H9 (cell line): ENCODE measurements at regions not wholly inside any gene's neighbourhood (a gene's known extent, or its start where the extent isn't known, plus 50 kb on each side); places are given as distances from the start of the nearest gene placed in this dataset.

ENCODE experiments used
- DNase-seq: peaks from one replicate; pipeline ENCODE4 v3.0.0-alpha.2; 2017
- H2AFZ ChIP-seq: one replicate; pipeline ENCODE4 v1.6.1; 2013; ENCODE audit warnings: mild to moderate bottlenecking, low read length, control low read depth, moderate library complexity
- H2AK5ac ChIP-seq: 2 replicates; pipeline ENCODE4 v1.6.1; 2013; ENCODE audit warnings: low read length, control low read depth, mixed read lengths; ENCODE audit not compliant: insufficient read length
- H2BK120ac ChIP-seq: one replicate; pipeline ENCODE4 v1.6.1; 2013; ENCODE audit warnings: low read depth, mild to moderate bottlenecking, low read length, control low read depth, inconsistent platforms; ENCODE audit not compliant: poor library complexity, severe bottlenecking
- H2BK12ac ChIP-seq: 2 replicates; pipeline ENCODE4 v1.6.1; 2013; ENCODE audit warnings: low read length, control low read depth, mixed read lengths, low read depth; ENCODE audit not compliant: insufficient read length
- H2BK15ac ChIP-seq: 2 replicates; pipeline ENCODE4 v1.6.1; 2013; ENCODE audit warnings: low read depth, low read length, control low read depth
- H2BK20ac ChIP-seq: one replicate; pipeline ENCODE4 v1.6.1; 2013; ENCODE audit warnings: low read depth, mild to moderate bottlenecking, low read length, control low read depth, inconsistent platforms; ENCODE audit not compliant: poor library complexity, severe bottlenecking
- H2BK5ac ChIP-seq: 2 replicates; pipeline ENCODE4 v1.6.1; 2013; ENCODE audit warnings: low read length, control low read depth, mixed read lengths; ENCODE audit not compliant: insufficient read length
- H3K14ac ChIP-seq: 2 replicates; pipeline ENCODE4 v1.6.1; 2013; ENCODE audit warnings: low read length, control low read depth; ENCODE audit not compliant: insufficient read depth
- H3K18ac ChIP-seq: 2 replicates; pipeline ENCODE4 v1.6.1; 2013; ENCODE audit warnings: low read depth, mild to moderate bottlenecking, mixed read lengths, low read length, control low read depth; ENCODE audit not compliant: insufficient read length
- H3K23ac ChIP-seq: 2 replicates; pipeline ENCODE4 v1.6.1; 2013; ENCODE audit warnings: low read length, control low read depth, mixed read lengths, low read depth; ENCODE audit not compliant: insufficient read length
- H3K23me2 ChIP-seq: 2 replicates; pipeline ENCODE4 v1.6.1; 2013; ENCODE audit warnings: low read depth, mild to moderate bottlenecking, mixed read lengths, low read length, control low read depth; ENCODE audit not compliant: insufficient read length, poor library complexity, severe bottlenecking
- H3K27ac ChIP-seq: 2 replicates; pipeline ENCODE4 v1.5.1; 2013; ENCODE audit warnings: low read length, control low read depth, mixed read lengths, low read depth; ENCODE audit not compliant: insufficient read length
- H3K27me3 ChIP-seq: 2 replicates; pipeline ENCODE4 v1.6.1; 2013; ENCODE audit warnings: low read length, control low read depth, inconsistent platforms; ENCODE audit not compliant: insufficient read depth
- H3K4ac ChIP-seq: 2 replicates; pipeline ENCODE4 v1.6.1; 2013; ENCODE audit warnings: low read depth, mild to moderate bottlenecking, control low read depth, inconsistent platforms, low read length, moderate library complexity
- H3K4me1 ChIP-seq: 2 replicates; pipeline ENCODE4 v1.6.1; 2013; ENCODE audit warnings: low read length, control low read depth, inconsistent platforms; ENCODE audit not compliant: insufficient read depth
- H3K4me2 ChIP-seq: 2 replicates; pipeline ENCODE4 v1.6.1; 2013; ENCODE audit warnings: low read length, control low read depth, mixed read lengths; ENCODE audit not compliant: insufficient read length, insufficient read depth
- H3K56ac ChIP-seq: 2 replicates; pipeline ENCODE4 v1.6.1; 2013; ENCODE audit warnings: low read depth, mild to moderate bottlenecking, mixed read lengths, low read length, control low read depth; ENCODE audit not compliant: insufficient read length
- H3K79me1 ChIP-seq: 2 replicates; pipeline ENCODE4 v1.6.1; 2013; ENCODE audit warnings: low read depth, mild to moderate bottlenecking, moderate library complexity, low read length, control low read depth, inconsistent platforms; ENCODE audit not compliant: insufficient read depth, poor library complexity, severe bottlenecking
- H3K79me2 ChIP-seq: 2 replicates; pipeline ENCODE4 v1.6.1; 2013; ENCODE audit warnings: low read length, control low read depth, inconsistent platforms; ENCODE audit not compliant: insufficient read depth
- H3K9ac ChIP-seq: 2 replicates; pipeline ENCODE4 v1.6.1; 2013; ENCODE audit warnings: low read length, control low read depth, mixed read lengths; ENCODE audit not compliant: insufficient read length; ENCODE audit errors: extremely low read depth
- H3K9me3 ChIP-seq: one replicate; pipeline ENCODE4 v1.6.1; 2013; ENCODE audit warnings: low read depth, low read length, inconsistent platforms; ENCODE audit not compliant: control insufficient read depth
- H3T11ph ChIP-seq: one replicate; pipeline ENCODE4 v1.6.1; 2013; ENCODE audit warnings: mild to moderate bottlenecking, low read length, control low read depth, inconsistent platforms
- H4K20me1 ChIP-seq: one replicate; pipeline ENCODE4 v1.6.1; 2013; ENCODE audit not compliant: control insufficient read depth, insufficient read length, insufficient read depth
- H4K5ac ChIP-seq: 2 replicates; pipeline ENCODE4 v1.6.1; 2013; ENCODE audit warnings: low read depth, mild to moderate bottlenecking, mixed read lengths, low read length, control low read depth; ENCODE audit not compliant: insufficient read length
- H4K8ac ChIP-seq: replicated peaks from 2 replicates; pipeline ENCODE4 v1.6.1; 2013; ENCODE audit warnings: low read length, control low read depth, mixed read lengths, low read depth; ENCODE audit not compliant: insufficient read length
- H4K91ac ChIP-seq: 2 replicates; pipeline ENCODE4 v1.6.1; 2013; ENCODE audit warnings: low read depth, mild to moderate bottlenecking, moderate library complexity, mixed read lengths, low read length, control low read depth; ENCODE audit not compliant: insufficient read length
- H3K27ac Mint-ChIP-seq, 3 experiments: 2 replicates in 2 of 3; 3 replicates in 1 of 3; pipeline ENCODE4 v1.8.0; 2020 to 2021; ENCODE audit warnings: mixed read lengths in 3 of 3, mild to moderate bottlenecking in 1 of 3, moderate library complexity in 1 of 3
- H3K27me3 Mint-ChIP-seq: 2 replicates; pipeline ENCODE4 v1.8.0; 2021; ENCODE audit warnings: low read depth, mild to moderate bottlenecking, moderate library complexity, mixed read lengths
- H3K36me3 Mint-ChIP-seq, 3 experiments: 2 replicates in 2 of 3; 3 replicates in 1 of 3; pipeline ENCODE4 v1.8.0; 2020 to 2021; ENCODE audit warnings: low read depth in 3 of 3, mixed read lengths in 3 of 3; ENCODE audit not compliant: insufficient read depth in 1 of 3
- H3K4me1 Mint-ChIP-seq, 2 experiments: 2 replicates each; pipeline ENCODE4 v1.8.0; 2020; ENCODE audit warnings: mixed read lengths in 2 of 2
- H3K4me3 Mint-ChIP-seq, 2 experiments: 2 replicates in 1 of 2; 3 replicates in 1 of 2; pipeline ENCODE4 v1.8.0; 2020 to 2021; ENCODE audit warnings: mild to moderate bottlenecking in 2 of 2, mixed read lengths in 2 of 2, moderate library complexity in 1 of 2
- H3K9me3 Mint-ChIP-seq, 2 experiments: 2 replicates in 1 of 2; 3 replicates in 1 of 2; pipeline ENCODE4 v1.8.0; 2020; ENCODE audit warnings: mild to moderate bottlenecking in 2 of 2, mixed read lengths in 2 of 2, moderate library complexity in 1 of 2
- WGBS: extraction: QIAGEN DNeasy Blood & Tissue Kit; methylation state at CpG from one replicate; pipeline ENCODE4 v1.1.7; 2013; ENCODE audit warnings: missing lambda C conversion rate, low lambda C conversion rate, mixed read lengths; ENCODE audit not compliant: insufficient read length; ENCODE audit errors: extremely low coverage; 5-methylcytosine and 5-hydroxymethylcytosine counted together
- TF ChIP-seq, protein P1 (sequence below): fragments of 200-600 bp; sonication (generic); conservative IDR thresholded peaks from 3 replicates; pipeline ENCODE4 v1.8.0; 2021; ENCODE audit warnings: antibody characterized with exemption, mild to moderate bottlenecking

DNA sequence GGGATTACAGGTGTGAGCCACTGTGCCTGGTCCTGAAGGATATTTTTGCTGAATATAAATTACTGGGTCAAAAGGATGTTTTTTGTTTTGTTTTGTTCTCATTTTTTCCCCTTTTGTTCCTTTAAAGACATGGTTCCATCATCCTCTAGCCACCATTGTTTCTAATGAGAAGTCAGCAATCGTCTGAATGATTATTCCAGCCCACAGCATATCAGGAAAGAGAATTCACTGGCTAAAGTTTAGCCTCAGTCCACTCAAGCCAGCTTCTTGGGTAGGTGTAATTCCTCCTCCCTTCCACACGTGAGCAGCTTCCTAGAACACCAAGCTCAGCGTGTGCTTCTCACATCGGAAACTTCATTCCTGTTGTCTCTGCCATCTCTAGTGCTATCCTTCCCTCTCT lies 112.8 kb upstream of the INSIG1 start:
- WGBS: no CpG with 5 or more reads among the region's 4 CpGs
- no peak overlapping the region for H3K27ac Mint-ChIP-seq
- no peak overlapping the region for H2AFZ ChIP-seq
- no peak overlapping the region for H3K9ac ChIP-seq
- no peaks in the 10 kb centered on the region for H3K79me2 ChIP-seq
- H3K23ac ChIP-seq: no peak overlapping the region
- no peak overlapping the region for H2BK15ac ChIP-seq
- no peak for DNase-seq
- no peaks in the 10 kb centered on the region for H3K23me2 ChIP-seq
- no peak overlapping the region for H2AK5ac ChIP-seq
- H3K36me3 Mint-ChIP-seq: peaks cover 25 to 27% (median 27%) of the 10 kb centered on the region in 3 experiments
- H3K27ac ChIP-seq: no peak overlapping the region
- no peak overlapping the region for H3T11ph ChIP-seq
- H3K4me3 Mint-ChIP-seq: no peak overlapping the region
- no peak overlapping the region for H2BK5ac ChIP-seq
- H3K4ac ChIP-seq: no peak overlapping the region
- H3K4me2 ChIP-seq: no peak overlapping the region
- no peak overlapping the region for H4K91ac ChIP-seq
- peaks cover 31% of the 10 kb centered on the region for H3K27me3 Mint-ChIP-seq
- H3K9me3 ChIP-seq: peaks cover 21% of the 10 kb centered on the region
- no peak overlapping the region for H3K14ac ChIP-seq
- no peak overlapping the region for H3K18ac ChIP-seq
- peaks cover 49 to 67% of the 10 kb centered on the region in 2 experiments for H3K9me3 Mint-ChIP-seq
- no peaks in the 10 kb centered on the region for H4K20me1 ChIP-seq
- H4K8ac ChIP-seq: no peak overlapping the region
- TF ChIP-seq, protein P1, sequence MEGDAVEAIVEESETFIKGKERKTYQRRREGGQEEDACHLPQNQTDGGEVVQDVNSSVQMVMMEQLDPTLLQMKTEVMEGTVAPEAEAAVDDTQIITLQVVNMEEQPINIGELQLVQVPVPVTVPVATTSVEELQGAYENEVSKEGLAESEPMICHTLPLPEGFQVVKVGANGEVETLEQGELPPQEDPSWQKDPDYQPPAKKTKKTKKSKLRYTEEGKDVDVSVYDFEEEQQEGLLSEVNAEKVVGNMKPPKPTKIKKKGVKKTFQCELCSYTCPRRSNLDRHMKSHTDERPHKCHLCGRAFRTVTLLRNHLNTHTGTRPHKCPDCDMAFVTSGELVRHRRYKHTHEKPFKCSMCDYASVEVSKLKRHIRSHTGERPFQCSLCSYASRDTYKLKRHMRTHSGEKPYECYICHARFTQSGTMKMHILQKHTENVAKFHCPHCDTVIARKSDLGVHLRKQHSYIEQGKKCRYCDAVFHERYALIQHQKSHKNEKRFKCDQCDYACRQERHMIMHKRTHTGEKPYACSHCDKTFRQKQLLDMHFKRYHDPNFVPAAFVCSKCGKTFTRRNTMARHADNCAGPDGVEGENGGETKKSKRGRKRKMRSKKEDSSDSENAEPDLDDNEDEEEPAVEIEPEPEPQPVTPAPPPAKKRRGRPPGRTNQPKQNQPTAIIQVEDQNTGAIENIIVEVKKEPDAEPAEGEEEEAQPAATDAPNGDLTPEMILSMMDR: no peak
- no peak overlapping the region for H2BK12ac ChIP-seq
- no peaks in the 10 kb centered on the region for H3K4me1 ChIP-seq
- H3K4me1 Mint-ChIP-seq: 0 out of 4 replicates have a peak, but pooled peaks cover 0 to 4% of the 10 kb centered on the region in 2 experiments
- H3K27me3 ChIP-seq: no peaks in the 10 kb centered on the region
- H2BK20ac ChIP-seq: no peak overlapping the region
- no peak overlapping the region for H2BK120ac ChIP-seq
- H3K79me1 ChIP-seq: no peaks in the 10 kb centered on the region
- no peak overlapping the region for H4K5ac ChIP-seq
- no peak overlapping the region for H3K56ac ChIP-seq
